ENCODE measurements at regions not wholly inside any gene's neighbourhood (a gene's known extent, or its start where the extent isn't known, plus 50 kb on each side); places are given as distances from the start of the nearest gene placed in this dataset.

DNA sequence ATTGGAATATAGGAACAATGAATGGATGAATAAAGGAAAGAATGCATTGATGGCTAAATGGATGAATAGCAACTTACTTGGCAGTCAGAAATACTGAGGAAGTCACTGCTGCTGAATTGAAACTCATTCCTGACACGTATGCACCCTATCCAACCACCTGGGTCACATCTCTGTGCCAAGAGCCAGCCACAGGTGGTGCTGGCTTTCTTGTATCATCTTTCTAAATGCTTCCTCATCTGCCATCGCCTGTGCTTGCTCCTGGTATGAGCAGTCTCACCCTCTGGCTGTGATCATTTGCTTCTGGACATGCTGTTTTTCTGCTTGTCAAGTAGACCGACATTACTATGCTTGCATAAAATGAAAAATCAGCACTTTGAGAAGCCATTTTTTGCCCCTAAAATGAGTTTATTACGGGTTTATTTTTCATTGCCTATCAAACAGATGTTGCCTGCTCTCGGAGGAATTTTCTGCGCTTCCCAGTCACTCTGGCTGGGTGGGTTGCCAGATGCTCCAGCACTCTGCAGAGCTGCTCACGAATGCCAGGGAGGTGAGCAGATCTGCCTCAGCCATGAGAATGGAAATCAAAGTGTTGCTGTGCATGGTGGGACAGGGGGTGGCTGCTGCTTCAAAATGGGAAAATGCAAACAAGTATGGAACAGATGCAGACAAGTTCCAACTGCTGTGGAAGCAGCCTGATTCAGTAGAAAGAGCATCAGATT lies 1349.6 kb upstream of the CDH8 start:
- no peak overlapping the region for H3K27ac Mint-ChIP-seq
- H3K4me3 Mint-ChIP-seq, result no peak overlapping the region
- intact Hi-C loops (cut with micrococcal nuclease), result no loop called here
- H3K4me1 Mint-ChIP-seq (ENCODE audit: low read depth), result no peaks in the 10 kb centered on the region
- no peaks in the 10 kb centered on the region for H3K27me3 Mint-ChIP-seq
- no peaks in the 10 kb centered on the region for H3K36me3 Mint-ChIP-seq (ENCODE audit: low read depth)
- H3K9me3 Mint-ChIP-seq, result no peaks in the 10 kb centered on the region

DNA sequence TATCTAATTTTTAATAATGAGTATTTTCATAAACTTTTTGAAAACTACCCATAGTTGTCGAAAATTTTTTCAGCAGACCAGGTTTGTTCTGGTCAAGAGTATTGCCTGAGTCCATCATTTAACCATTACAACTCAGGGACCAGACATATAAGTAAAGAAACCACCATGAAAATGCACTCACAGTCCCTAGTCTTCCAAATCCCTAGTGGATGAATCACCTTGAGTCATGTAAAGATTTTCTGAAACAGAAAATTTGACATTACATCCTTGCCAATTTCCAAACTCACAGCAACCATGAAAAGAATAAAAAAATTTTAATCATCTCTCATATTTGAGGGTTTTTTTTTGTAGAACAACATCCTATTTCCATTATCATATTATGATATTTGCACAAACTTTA lies 1337.5 kb upstream of the CDH8 start:
- Mint-ChIP-seq H3K27me3 (no peaks in the 10 kb centered on the region), H3K27ac (no peak overlapping the region)

DNA sequence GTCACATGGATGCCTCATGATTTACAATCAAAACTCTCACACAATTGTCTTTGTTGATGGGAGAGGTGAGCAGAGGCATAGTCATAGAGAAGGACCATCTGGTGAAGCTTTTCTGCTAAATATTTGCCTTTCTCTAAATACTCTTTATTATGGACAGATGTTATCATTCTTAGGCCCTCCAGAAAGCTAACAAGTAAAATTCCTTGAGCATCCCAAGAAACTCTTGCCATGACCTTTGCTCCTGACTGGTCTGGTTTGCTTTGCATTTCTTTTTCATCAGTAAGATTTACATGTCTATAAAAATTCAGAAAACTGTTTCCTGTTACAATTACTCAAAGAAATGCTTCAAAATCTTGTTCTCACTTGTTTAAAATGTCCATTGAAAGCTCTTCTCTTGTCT lies 1336.6 kb upstream of the CDH8 start:
- no peak overlapping the region for H3K4me3 Mint-ChIP-seq
- no peaks in the 10 kb centered on the region for H3K4me1 Mint-ChIP-seq (ENCODE audit: low read depth)
- no peaks in the 10 kb centered on the region for H3K9me3 Mint-ChIP-seq
- intact Hi-C loops (cut with micrococcal nuclease), result no loop called here
- no peaks in the 10 kb centered on the region for H3K27me3 Mint-ChIP-seq
- no peaks in the 10 kb centered on the region for H3K36me3 Mint-ChIP-seq (ENCODE audit: low read depth)
- no peak overlapping the region for H3K27ac Mint-ChIP-seq

More for the DNA sequence above, 1337.5 kb upstream of the CDH8 start:
- Mint-ChIP-seq H3K4me1 (ENCODE audit: low read depth) (no peaks in the 10 kb centered on the region), H3K9me3 (no peaks in the 10 kb centered on the region), H3K4me3 (no peak overlapping the region), H3K36me3 (ENCODE audit: low read depth) (no peaks in the 10 kb centered on the region)
- intact Hi-C loops (cut with micrococcal nuclease), result no loop called here

DNA sequence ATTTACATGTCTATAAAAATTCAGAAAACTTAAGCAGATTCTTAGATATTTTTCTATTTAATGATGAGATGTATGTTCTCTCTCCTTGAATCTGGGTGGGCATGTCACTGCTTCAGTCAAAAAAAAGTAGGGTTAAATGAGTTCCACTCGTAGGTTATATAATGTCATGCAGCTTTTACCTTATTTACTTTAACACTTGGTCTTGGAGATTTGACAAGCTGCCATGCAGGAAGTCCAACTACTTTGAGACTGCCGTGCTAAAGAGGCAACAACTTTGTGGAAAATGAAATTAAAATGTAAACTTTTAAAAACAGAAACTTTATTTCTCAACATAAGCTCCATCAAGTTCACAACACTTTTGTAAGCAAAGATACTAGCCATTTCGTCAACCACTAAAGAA lies 1336.0 kb upstream of the CDH8 start:
- H3K36me3 Mint-ChIP-seq (ENCODE audit: low read depth), result no peaks in the 10 kb centered on the region
- no peaks in the 10 kb centered on the region for H3K4me1 Mint-ChIP-seq (ENCODE audit: low read depth)
- no peaks in the 10 kb centered on the region for H3K9me3 Mint-ChIP-seq
- intact Hi-C loops (cut with micrococcal nuclease), result no loop called here
- no peaks in the 10 kb centered on the region for H3K27me3 Mint-ChIP-seq
- H3K27ac Mint-ChIP-seq, result no peak overlapping the region
- no peak overlapping the region for H3K4me3 Mint-ChIP-seq

DNA sequence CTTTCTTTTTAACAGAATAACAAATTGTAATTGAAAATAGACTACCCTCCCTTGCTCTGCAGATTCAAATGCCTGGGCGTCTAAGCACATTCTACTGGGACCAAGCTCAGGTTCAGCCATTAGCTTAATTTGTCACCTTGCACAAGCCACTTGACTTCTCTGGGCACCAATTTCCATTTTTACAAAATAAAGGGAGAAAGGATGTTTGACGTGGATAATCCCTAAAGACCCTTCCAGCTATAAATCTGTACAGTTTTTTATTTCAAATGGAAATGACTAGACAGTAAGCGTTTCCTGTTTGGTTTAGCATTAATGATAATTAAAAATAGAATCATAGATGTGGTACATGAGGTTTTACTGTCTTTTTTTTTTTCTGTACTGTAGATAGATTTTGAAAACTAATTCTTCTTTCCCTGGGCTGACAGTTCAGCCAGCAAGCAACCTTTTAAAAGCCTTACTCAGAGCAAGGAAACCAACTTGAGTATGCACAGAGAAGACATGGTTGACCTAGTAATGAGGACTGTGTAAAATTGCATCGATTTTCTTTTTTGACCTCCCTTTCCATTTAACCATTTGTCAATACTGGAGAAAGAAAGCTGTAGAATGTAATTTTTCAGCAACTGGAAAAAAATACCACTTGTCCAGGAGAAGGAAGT lies 1329.5 kb upstream of the CDH8 start:
- Mint-ChIP-seq H3K4me3 (no peak overlapping the region), H3K4me1 (ENCODE audit: low read depth) (no peaks in the 10 kb centered on the region), H3K27ac (no peak overlapping the region), H3K9me3 (no peaks in the 10 kb centered on the region), H3K27me3 (no peaks in the 10 kb centered on the region), H3K36me3 (ENCODE audit: low read depth) (no peaks in the 10 kb centered on the region)
- intact Hi-C loops (cut with micrococcal nuclease), result no loop called here

DNA sequence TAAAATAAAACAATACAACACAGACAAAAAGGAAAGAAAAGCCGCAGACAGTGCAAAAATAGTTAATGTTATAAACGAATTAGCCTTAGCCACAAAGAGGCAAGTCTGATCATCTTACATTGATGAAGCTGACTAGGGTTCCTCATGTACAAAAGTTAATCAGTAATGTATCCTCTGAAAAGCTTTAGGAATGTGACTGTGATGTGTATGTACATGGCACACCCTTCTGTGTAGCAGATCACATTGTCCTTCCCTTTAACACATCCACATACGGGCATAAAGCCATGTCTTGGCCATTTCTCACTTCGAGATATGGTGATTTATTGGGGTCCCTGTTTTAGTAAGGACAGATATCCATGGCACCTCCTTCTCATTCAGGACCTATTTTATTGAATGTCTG lies 1327.5 kb upstream of the CDH8 start:
- Mint-ChIP-seq H3K4me3 (no peak overlapping the region), H3K27ac (no peak overlapping the region), H3K36me3 (ENCODE audit: low read depth) (no peaks in the 10 kb centered on the region), H3K9me3 (no peaks in the 10 kb centered on the region), H3K27me3 (no peaks in the 10 kb centered on the region), H3K4me1 (ENCODE audit: low read depth) (no peaks in the 10 kb centered on the region)
- intact Hi-C loops (cut with micrococcal nuclease), result no loop called here

DNA sequence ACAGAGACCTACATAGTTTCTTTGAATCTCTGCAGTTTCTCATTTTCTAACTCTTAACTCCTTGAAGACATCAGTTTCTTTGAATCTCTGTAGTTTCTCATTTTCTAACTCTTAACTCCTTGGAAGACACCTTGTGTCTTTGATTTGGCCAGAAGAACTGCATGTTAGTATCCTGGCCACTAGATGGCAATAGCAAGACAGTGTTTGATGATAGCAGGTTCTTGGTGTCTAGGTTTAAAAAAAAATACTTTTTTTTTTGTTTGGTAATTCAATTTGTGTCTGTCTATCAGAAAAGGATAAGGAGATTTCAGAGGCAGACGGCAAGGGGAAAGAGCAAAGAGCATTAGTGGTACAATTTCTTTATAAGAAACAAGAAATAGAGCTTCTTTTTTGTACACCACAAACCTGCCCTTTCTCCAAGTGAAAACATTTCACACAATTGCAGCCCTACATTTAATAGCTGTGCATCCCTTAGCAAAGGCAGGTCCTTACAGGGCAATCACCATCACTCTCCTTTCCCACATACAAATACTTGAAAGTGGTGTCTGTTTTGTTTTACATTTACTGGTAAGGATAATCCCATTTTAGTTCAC lies 1324.9 kb upstream of the CDH8 start:
- H3K9me3 Mint-ChIP-seq, result no peaks in the 10 kb centered on the region
- intact Hi-C loops (cut with micrococcal nuclease), result no loop called here

DNA sequence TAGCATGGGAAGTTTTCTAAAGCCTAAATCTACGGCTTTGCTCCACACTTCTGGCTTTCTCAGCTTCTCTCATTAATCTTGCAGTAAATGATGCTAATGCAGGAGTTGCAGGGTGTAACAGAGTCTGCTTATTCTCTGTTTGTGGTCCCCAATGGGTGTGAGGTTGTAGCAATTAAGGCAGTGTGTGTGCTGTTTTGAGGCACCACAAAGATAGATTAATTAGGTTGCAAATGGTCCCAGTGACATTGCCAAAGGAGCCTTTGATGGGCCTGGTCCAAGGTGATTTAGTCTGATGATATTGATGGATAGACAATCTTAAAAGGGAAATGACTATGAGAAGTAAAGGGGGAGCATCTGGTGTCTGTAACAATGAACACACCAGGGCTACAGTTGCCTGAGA lies 1313.7 kb upstream of the CDH8 start:
- Mint-ChIP-seq H3K27me3 (no peaks in the 10 kb centered on the region), H3K9me3 (no peaks in the 10 kb centered on the region), H3K27ac (no peak overlapping the region), H3K36me3 (ENCODE audit: low read depth) (no peaks in the 10 kb centered on the region), H3K4me1 (ENCODE audit: low read depth) (no peaks in the 10 kb centered on the region), H3K4me3 (no peak overlapping the region)
- intact Hi-C loops (cut with micrococcal nuclease), result no loop called here

More for the DNA sequence above, 1324.9 kb upstream of the CDH8 start:
- Mint-ChIP-seq H3K4me1 (ENCODE audit: low read depth) (no peaks in the 10 kb centered on the region), H3K36me3 (ENCODE audit: low read depth) (no peaks in the 10 kb centered on the region), H3K27ac (no peak overlapping the region), H3K27me3 (no peaks in the 10 kb centered on the region), H3K4me3 (no peak overlapping the region)

DNA sequence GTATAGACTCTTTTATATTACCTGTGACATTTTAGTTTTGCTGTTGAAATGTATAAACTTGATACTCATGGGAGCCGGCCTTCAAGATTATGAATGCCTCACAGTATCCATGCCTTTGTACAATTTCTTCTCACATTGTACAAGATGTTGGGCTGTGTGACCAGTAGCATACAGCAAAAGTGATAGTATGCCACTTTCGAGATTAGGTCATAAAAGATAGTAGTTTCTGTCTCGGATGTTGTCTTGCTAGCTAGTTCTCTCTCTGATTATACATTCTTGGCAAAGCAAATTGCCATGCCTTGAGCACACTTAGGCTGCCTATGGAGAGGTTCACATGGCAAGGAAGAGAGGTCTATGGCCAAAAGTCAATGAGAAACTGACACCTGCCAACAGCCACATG lies 1309.8 kb upstream of the CDH8 start:
- Mint-ChIP-seq H3K4me3 (no peak overlapping the region), H3K27ac (no peak overlapping the region), H3K9me3 (no peaks in the 10 kb centered on the region), H3K4me1 (ENCODE audit: low read depth) (no peaks in the 10 kb centered on the region), H3K27me3 (no peaks in the 10 kb centered on the region), H3K36me3 (ENCODE audit: low read depth) (no peaks in the 10 kb centered on the region)
- intact Hi-C loops (cut with micrococcal nuclease), result no loop called here

DNA sequence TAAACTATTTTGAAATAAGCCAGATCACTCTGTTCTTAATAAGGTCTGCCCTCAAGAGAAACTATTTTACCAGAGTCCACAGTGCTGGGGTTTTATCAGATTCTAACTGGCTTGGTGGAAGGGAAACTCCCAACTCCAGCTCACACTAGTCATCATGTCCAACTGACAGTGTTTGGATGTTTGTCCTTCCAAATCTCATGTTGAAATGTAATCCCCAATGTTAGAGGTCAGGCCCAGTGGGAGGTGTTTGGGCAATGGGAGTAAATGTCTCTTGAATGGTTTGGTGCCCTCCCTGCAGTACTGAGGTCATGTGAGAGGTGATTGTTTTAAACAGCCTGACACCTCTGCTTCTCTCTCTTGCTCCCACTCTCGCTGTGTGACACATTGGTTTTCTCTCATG lies 1301.0 kb upstream of the CDH8 start:
- H3K9me3 Mint-ChIP-seq, result peaks cover 7% of the 10 kb centered on the region
- H3K27ac Mint-ChIP-seq, result no peak overlapping the region
- intact Hi-C loops (cut with micrococcal nuclease), result no loop called here
- no peak overlapping the region for H3K4me3 Mint-ChIP-seq
- no peaks in the 10 kb centered on the region for H3K4me1 Mint-ChIP-seq (ENCODE audit: low read depth)
- no peaks in the 10 kb centered on the region for H3K36me3 Mint-ChIP-seq (ENCODE audit: low read depth)
- no peaks in the 10 kb centered on the region for H3K27me3 Mint-ChIP-seq

DNA sequence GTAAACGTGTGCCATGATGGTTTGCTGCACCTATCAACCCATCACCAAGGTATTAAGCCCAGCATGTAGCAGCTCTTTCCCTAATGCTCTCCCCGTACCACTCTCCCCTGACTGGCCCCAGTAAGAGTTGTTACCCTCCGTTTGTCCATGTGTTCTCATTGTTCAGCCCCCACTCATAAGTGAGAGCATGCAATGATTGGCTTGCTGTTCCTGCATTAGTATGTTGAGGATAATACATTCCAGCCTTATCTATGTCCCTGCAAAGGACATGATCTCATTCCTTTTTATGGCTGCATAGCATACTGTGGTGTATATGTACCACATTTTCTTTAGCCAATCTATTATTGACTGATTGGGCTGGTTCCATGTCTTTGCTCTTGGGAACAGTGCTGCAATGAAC lies 1294.9 kb upstream of the CDH8 start:
- Mint-ChIP-seq H3K27me3 (no peaks in the 10 kb centered on the region), H3K9me3 (no peaks in the 10 kb centered on the region), H3K27ac (no peak overlapping the region), H3K4me3 (no peak overlapping the region), H3K36me3 (ENCODE audit: low read depth) (no peaks in the 10 kb centered on the region), H3K4me1 (ENCODE audit: low read depth) (no peaks in the 10 kb centered on the region)
- intact Hi-C loops (cut with micrococcal nuclease), result no loop called here

DNA sequence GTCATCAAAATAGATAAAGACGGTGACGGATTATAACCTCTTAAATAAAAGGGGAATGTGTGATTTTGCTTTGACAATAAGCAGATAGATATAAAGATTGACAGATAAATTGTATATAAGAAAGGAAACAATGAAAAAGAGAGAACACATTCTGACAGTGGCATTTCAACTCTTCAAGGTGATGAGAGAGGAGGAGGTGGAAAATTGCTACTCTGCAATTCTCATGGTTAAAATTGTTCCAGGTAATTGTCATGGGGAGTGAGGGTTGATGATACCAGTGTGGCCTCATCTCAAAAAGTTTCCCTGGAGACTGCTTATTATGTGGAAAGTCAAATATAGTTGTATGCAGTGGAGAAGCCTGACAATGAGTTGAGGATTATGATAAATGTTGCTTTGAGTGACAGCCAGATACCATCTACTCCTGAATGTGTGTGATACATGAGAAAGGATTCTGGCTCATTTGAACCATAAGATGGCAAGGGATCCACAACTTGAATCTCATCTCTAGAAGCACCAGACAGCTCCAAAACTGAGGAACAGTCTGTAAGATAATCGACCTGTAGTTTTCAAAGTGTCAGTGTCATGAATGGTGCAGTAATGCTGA lies 1290.6 kb upstream of the CDH8 start:
- Mint-ChIP-seq H3K27ac (no peak overlapping the region), H3K4me3 (no peak overlapping the region), H3K9me3 (no peaks in the 10 kb centered on the region), H3K36me3 (ENCODE audit: low read depth) (no peaks in the 10 kb centered on the region), H3K4me1 (ENCODE audit: low read depth) (no peaks in the 10 kb centered on the region), H3K27me3 (no peaks in the 10 kb centered on the region)
- intact Hi-C loops (cut with micrococcal nuclease), result no loop called here

DNA sequence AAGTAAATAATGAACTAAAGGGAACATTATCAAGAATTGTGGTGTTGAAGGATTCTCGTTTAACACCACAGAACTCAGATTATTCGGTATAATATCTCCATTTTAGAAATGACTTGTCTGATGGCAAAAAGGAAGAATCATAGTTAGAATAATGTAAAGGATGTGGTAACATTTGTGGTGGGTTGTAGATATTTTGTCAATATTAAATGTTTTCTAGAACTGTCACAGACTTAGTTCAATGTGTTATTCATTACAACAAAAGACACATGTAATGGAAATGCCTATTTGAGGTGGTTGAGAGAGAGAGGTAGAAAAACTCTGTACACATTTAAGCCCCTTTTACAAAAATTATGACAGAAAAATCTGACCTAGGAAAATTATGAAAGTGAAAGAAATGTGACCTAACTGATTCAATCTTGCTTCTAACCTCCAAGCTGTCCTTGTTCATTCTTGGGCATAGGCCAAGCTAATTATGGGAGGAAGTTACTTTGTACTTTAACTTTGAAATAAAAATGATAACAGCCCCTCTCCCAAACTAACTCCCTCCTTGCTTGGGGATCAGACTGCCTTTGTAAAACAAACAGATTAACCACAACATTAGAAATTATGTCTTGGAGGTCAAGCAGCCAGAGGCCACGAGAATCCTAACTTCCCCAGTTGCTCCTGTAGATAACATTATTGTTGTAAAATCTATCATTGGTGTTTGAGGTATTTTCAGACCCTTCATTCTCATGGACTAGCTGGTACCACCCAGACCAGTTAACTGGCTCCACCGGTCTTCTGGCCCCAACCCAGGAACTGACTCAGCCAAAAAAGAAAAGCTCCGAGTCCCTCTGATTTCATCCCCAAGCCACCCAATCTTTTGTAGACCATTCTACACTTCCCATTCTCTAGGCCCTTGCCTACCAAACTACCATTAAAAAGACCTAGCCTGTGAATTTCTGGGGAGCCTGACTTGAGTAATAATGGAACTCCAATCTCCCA lies 1287.8 kb upstream of the CDH8 start:
- Mint-ChIP-seq H3K27me3 (no peaks in the 10 kb centered on the region), H3K27ac (no peak overlapping the region), H3K9me3 (no peaks in the 10 kb centered on the region), H3K4me1 (ENCODE audit: low read depth) (no peaks in the 10 kb centered on the region), H3K36me3 (ENCODE audit: low read depth) (no peaks in the 10 kb centered on the region), H3K4me3 (no peak overlapping the region)
- intact Hi-C loops (cut with micrococcal nuclease), result no loop called here
